ENCODE measurements at regions not wholly inside any gene's neighbourhood (a gene's known extent, or its start where the extent isn't known, plus 50 kb on each side); places are given as distances from the start of the nearest gene placed in this dataset.

- no peak for DNase-seq (ENCODE audit: extremely low spot score, insufficient read length, low read depth)
- no peak for FAIRE-seq
Measured at GRCh38 chr7:45235905-45236304, 78.3 kb downstream of the RAMP3 start.

- DNase-seq (ENCODE audit: extremely low spot score, insufficient read length, low read depth) = no peak
Measured at GRCh38 chr7:45236666-45237065, 79.1 kb downstream of the RAMP3 start.

DNA sequence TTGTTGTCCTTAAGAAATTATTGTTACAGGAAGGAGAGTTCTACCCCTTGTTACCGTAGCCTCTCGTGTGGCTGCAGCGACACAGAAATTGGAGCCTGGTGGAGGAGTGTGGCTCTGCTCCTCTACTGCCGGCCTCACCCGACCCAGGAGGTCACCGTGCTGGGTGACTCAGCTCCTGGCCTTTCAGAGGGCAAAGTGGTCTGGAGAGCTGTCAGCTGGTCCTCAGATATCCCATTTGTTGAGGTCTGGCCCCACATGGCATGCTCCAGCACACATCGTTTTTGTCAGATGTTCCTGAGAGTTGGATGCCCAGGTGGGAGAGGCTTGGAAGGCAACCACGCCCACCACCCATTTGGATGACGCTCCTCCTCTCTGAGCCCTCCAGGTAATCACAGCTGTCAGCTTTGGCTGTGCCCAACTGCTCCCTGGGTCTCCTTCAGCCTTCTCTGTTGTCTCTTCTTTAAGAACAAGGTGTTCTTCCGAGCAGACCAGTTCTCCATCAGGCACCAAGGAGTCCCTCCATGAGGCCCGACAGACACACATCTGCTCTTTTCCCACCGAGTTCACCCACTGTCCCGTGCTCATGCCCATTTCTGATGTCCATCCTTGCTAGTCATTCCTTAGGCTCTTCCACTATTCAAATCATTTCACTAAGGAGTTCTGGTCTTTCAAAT lies 80.3 kb downstream of the RAMP3 start:
- DNase-seq (ENCODE audit: extremely low spot score, insufficient read length, low read depth) = no peak
- no peak for FAIRE-seq

More at GRCh38 chr7:45236666-45237065, 79.1 kb downstream of the RAMP3 start:
- no peak for FAIRE-seq

DNA sequence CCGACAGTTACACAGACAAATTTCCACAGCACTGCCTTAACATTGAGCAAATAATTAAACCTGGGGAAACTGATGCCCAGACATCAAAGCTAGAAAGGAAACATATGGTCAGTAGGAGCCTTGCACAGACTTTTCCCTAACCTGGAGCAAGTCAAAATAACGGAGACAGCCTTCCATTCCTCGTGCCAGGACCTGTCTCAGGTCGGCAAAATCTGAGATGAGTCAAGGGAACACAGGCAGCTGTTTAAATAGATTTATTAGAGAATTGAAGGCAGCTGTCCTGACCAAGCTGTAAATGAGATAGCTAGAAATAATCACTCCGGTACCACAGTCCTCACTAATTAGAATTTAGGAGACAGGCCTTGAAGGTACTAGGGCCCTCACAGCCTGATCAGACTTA lies 81.2 kb downstream of the RAMP3 start:
- no peak for DNase-seq (ENCODE audit: extremely low spot score, insufficient read length, low read depth)
- FAIRE-seq = no peak

DNA sequence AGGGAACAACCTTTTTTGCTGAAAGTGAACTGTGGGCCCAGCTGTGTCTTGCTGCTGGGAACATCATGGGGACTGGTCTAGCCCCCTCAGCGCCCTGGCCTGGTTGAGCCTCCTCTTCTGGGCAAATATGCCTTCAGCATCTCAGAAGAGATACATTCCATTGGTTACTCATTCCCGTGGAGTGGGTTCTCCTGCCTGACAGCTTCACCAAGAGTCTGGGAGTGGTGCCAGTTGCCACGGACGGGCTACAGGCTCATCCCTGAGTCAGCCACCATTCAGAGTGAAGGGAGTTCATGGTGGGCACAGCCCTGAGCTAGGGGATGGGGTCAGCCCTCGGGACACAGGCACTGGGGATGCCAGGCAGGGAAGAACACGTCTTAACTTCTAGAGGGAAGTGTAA lies 81.9 kb downstream of the RAMP3 start:
- FAIRE-seq = no peak
- DNase-seq (ENCODE audit: extremely low spot score, insufficient read length, low read depth) = no peak

DNA sequence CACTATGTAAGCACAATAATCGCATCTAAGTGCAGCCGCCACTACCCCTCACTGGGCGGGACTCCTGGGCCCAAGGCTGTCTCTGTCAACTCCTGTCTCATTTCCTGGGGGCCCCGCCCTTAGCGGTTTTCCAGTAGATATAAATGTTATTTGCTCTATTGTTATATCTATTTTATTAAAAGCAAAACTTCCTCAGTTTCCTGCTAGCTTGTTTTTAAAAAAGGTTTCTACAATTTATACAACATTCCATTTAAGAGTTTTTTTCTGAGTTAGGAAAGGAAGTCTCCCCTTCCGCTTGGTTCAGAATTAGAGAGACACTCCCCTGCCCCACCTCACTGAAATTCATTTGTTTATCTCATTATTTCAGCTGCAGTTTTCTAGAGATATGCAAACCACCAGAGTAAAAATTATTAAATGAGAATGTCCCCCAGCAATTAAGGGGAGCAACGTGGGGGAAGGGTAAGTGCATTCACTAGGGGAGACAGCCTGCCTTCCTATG lies 82.7 kb downstream of the RAMP3 start:
- FAIRE-seq (no peak), DNase-seq (ENCODE audit: extremely low spot score, insufficient read length, low read depth) (no peak)

DNA sequence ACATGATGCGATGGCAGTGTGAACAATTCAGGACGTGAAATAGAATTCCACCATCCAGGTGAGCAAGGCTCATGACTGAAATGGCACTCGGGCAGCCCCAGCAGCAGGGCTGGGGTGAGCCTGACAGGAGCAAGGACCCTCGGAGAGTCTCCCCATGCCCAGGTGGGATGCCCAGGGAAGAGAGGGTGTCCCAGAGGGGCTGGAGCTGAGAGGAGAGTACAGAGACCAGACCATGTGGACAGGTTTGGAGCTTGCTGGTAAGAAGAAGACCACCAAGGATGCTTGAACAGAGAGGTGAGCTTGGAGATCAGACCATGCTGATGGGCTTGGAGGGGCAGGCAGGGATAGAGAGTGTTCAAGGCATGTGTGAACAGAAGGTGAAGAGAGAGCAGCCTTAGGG lies 83.3 kb downstream of the RAMP3 start:
- DNase-seq (ENCODE audit: extremely low spot score, insufficient read length, low read depth) (no peak), FAIRE-seq (no peak)

DNA sequence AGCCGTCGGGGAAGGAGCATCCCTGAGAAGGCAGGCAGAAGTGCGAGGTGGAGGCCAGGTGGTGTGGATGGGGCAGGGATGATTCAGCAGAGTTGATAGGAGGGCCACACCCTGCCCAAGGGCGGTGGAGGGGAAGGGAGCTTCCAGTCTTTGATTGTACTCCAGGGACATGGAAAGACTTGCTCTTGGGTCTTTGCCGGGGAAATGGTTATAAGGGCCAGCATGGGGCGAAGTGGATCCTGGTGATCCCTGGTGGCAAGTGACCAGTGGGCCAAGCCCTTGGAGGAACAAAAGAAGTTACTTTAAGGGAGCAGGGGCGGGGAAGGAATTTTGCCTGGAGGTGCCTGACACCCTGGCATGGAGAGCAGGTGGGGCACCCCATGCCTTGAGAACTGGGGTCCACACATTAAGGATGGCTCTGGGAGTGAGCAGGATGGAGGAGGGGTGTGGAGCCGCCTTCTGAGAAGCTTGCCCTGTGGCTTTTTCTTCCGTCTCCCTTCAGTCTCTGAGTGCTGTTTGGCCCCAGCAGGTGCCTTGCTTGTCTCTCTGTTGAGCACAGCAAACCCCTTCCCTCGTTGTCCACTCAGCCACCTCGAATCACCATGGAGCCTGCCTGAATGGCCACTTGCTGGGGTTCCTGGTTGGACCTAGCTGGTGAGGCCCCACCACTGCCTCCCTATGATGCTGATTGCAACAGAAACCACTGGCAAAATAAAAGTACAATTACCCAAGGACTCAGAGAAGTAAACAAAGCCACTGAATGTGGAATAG lies 83.9 kb downstream of the RAMP3 start:
- FAIRE-seq (no peak), DNase-seq (ENCODE audit: extremely low spot score, insufficient read length, low read depth) (no peak)

- DNase-seq (ENCODE audit: extremely low spot score, insufficient read length, low read depth) = no peak
- no peak for FAIRE-seq
Measured at GRCh38 chr7:45242261-45242660, 84.7 kb downstream of the RAMP3 start.

DNA sequence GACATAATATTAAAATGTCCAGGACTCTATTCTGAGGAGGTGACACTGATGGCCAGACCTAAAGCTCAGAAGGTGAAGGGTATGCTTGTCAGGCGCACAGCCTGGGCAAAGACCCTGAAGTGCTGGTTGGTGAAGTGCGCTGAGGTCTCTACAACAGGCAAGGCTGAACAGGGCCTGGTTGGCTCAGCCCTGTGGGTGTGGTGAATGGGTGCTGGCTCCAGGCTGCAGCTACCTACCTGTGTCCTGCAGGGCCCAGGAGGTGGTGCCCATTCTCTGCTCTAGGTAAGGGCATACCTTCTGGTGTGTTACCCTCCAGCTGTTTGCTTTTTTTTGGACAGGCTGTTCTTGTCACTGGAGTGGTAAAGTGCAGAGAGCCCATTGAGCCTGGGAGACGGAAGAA lies 85.1 kb downstream of the RAMP3 start:
- FAIRE-seq = no peak
- DNase-seq (ENCODE audit: extremely low spot score, insufficient read length, low read depth) = no peak

DNA sequence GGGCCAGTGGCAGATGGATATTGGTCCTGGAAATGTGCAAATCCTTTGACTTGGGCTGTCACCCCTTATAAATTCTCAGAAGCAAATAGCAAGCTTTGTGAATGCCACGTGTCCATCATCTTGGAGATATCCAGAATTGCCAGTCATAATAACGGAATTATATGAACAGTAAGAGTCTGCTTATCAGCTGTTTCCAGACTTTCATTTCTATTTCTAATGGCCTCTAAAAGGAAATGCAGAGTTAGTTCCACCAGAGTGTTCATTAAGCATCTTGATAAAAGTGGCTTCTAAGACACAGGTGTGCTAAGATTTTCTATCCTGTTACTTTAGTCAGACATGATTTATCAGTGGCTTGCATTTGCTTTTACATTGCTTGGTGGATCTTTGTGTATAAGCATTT lies 87.4 kb downstream of the RAMP3 start:
- DNase-seq (ENCODE audit: extremely low spot score, insufficient read length, low read depth) (no peak), FAIRE-seq (no peak)

DNA sequence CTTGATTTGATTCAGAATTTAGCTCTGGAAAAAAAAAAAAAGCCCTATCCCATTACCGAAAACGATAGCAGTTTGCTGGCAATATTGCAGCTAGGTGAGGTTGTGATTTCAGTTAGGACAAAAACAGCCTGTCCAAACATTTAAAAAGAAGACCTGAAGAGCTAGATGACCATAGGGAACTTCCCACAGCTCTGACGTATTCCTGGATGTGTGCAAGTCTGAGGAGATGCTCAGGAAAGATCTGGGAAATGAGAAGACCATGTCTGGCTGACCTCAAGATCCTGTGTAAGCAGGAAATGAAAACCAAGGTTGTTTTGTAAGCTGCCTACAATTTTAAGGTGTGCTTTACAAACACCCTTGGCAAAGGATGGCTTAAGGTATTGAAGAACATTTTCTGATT lies 88.7 kb downstream of the RAMP3 start:
- DNase-seq (ENCODE audit: extremely low spot score, insufficient read length, low read depth) (no peak), FAIRE-seq (no peak)

DNA sequence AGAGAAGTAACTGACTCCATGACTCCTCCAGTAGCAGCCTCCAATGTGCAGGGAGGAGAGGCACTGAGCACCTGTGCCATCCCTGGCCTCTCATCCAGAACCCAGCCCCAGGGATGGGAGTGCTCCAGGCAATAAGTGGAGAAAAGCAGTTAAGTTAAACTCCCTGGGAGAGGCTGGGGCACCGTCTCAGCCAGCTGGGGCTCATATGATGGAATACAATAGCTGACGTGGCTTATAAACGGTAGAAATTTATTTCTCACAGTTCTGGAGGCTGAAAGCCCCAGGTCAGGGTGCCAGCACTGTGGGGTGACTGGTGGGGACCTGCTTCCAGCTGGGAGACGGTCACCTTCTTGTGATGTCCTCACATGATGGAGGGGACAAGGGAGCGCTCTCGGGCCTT lies 94.7 kb downstream of the RAMP3 start:
- FAIRE-seq (no peak), DNase-seq (ENCODE audit: extremely low spot score, insufficient read length, low read depth) (no peak)

- FAIRE-seq (no peak), DNase-seq (ENCODE audit: extremely low spot score, insufficient read length, low read depth) (no peak)
Measured at GRCh38 chr7:45252857-45253256, 95.3 kb downstream of the RAMP3 start.

DNA sequence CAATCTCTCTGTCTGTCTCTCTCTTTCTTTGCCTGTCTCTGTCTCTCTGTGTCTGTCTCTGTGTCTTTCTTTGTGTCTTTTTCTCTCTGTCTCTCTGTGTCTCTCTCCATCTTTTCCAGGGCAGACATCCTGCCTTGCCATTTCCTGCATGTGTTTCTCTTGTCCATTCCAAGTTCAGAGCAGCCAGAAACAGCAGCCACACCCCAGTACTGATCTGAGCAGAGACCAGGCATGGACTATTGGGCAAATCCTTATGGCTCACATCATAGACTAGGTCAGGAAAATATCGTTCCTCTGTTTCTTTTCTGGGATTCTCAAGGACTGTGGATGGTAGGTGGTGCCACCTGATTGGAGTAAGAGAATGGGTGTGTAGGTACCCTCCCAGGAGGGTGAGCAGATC lies 95.8 kb downstream of the RAMP3 start:
- no peak for FAIRE-seq

GRCh38 chr7:45255187-45255586 lies 97.6 kb downstream of the RAMP3 start:
- no peak for DNase-seq (ENCODE audit: extremely low spot score, insufficient read length, low read depth)
- no peak for FAIRE-seq

More for the DNA sequence above, 95.8 kb downstream of the RAMP3 start:
- no peak for DNase-seq (ENCODE audit: extremely low spot score, insufficient read length, low read depth)

GRCh38 chr7:45256309-45256708 lies 98.7 kb downstream of the RAMP3 start:
- DNase-seq (ENCODE audit: extremely low spot score, insufficient read length, low read depth) (no peak), FAIRE-seq (no peak)

DNA sequence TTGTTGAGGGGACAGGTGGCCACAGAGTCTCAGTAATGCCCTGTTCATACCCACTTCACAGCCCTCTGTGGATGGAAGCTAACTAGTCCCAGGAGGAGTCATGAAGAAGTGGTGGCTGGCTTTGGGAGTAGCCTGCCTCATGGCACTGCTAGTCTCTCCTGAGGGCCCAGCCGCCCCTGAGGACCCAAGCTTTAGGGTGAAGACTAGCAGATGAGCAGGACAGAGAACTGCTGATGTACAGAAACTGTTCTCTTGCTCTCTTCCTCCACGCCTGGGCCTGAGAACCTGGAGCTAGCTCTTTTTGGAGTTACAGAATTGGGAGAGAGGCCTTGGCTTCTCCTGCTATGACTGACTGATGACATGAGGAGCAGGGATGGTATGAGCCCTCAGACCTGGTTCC lies 99.2 kb downstream of the RAMP3 start:
- FAIRE-seq = no peak
- DNase-seq (ENCODE audit: extremely low spot score, insufficient read length, low read depth) = no peak

- DNase-seq (ENCODE audit: extremely low spot score, insufficient read length, low read depth) (no peak), FAIRE-seq (no peak)
Measured at GRCh38 chr7:45257284-45257683, 99.7 kb downstream of the RAMP3 start.

DNA sequence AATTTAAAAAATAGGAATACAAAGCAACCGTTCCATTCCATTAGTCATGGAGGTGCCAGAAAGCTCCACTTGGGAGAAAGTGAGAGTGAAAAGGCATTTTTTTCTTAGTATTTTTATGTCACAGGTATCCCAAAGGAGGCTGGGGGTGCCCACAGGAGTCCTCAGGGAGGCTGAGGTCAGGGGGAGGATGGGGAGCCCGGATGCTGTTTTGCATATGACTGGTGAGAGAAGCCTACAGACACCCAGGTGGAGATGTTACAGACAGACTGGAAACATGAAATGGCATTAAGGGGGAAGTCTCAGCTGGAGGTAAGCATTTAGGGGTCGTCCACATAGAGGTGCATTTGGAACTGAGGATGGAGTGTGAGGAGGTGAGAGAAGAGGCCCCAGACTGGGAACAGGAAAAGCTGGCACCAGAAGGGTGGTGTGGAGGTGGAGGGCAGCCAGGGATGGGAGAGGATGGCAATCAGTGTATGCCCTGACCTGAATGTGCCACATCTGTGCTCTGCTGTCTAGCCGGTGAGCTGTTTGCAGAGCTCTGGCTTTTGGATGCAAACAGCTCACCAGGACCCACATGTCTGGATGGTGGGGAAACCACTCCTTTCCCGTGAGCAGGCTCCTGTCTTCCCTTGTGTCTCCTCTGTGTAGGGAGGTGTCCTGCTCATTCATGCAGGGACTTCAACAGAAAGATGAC lies 101.1 kb downstream of the RAMP3 start:
- FAIRE-seq (peak; percentile 57), DNase-seq (ENCODE audit: extremely low spot score, insufficient read length, low read depth) (no peak)

DNA sequence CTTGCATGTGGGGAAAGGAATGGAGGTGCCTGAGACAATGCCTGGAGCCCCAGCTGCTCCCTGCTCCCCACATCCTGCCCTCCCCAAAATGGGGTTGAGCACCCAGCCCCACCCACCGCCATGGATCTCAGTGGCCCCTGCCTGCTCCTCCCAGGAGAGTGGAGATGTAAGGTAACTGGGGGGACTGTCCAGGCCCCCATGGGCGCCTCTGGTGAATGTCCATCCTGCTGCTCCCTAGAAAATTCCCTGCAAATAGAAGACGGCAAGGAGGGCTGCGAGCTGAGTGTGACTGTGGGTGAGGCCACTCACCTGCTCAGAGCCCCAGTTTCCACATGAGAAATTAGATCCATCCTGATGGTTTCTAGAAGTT lies 101.6 kb downstream of the RAMP3 start:
- FAIRE-seq (no peak), DNase-seq (ENCODE audit: extremely low spot score, insufficient read length, low read depth) (no peak)
